Naive thymus-derived CD4-positive, alpha-beta T cell (primary cell): ENCODE measurements at regions not wholly inside any gene's neighbourhood (a gene's known extent, or its start where the extent isn't known, plus 50 kb on each side); places are given as distances from the start of the nearest gene placed in this dataset.

Experiments
- ATAC-seq: fragments of 150-1000 bp; cut with Tn5 transposase; 2 replicates; pipeline ENCODE4 v1.10.0; 2021; ENCODE audit warnings: mild to moderate bottlenecking, moderate library complexity
- CTCF ChIA-PET: fragments of 350-600 bp; sonication (Branson Sonifier 250); formaldehyde crosslinking; loops from one replicate; lab custom pipeline; 2021; ENCODE audit warnings: antibody characterized with exemption; lab: Charles Lee
- POLR2A ChIA-PET: fragments of 350-600 bp; sonication (Branson Sonifier 250); formaldehyde crosslinking; loops from one replicate; lab custom pipeline; 2021; ENCODE audit warnings: antibody characterized with exemption, inconsistent platforms; lab: Charles Lee
- DNase-seq, 9 donors: peaks; one replicate each; pipeline versions ENCODE4 v3.0.0 to v3.0.0-alpha.2; 2020 to 2022; ENCODE audit warnings: mixed read lengths in 1 of 9
- H3K27ac ChIP-seq: one replicate; pipeline ENCODE4 v1.7.0; 2013; ENCODE audit warnings: mild to moderate bottlenecking, low read depth, low read length, moderate library complexity
- H3K27me3 ChIP-seq, 2 donors: one replicate each; pipeline ENCODE4 v1.7.0; 2013; ENCODE audit warnings: low read length in 2 of 2, mild to moderate bottlenecking in 2 of 2, moderate library complexity in 2 of 2; ENCODE audit not compliant: control insufficient read depth in 2 of 2, insufficient read depth in 2 of 2
- H3K36me3 ChIP-seq, 3 experiments: 1 replicate in 2 of 3; 2 replicates in 1 of 3; pipeline ENCODE4 v1.7.0; 2013; ENCODE audit warnings: low read length in 3 of 3, mild to moderate bottlenecking in 3 of 3, moderate library complexity in 1 of 3; ENCODE audit not compliant: insufficient read depth in 3 of 3, control insufficient read depth in 2 of 3
- H3K4me1 ChIP-seq, 2 donors: one replicate each; pipeline ENCODE4 v1.7.0; 2013; ENCODE audit warnings: low read length in 2 of 2, mild to moderate bottlenecking in 2 of 2, moderate library complexity in 1 of 2; ENCODE audit not compliant: control insufficient read depth in 2 of 2, insufficient read depth in 2 of 2
- H3K4me3 ChIP-seq: 2 replicates; pipeline ENCODE4 v1.7.0; 2013; ENCODE audit warnings: mild to moderate bottlenecking, low read length
- H3K9me3 ChIP-seq, 3 experiments: 1 replicate in 2 of 3; 2 replicates in 1 of 3; pipeline ENCODE4 v1.7.0; 2013; ENCODE audit warnings: low read length in 3 of 3; ENCODE audit not compliant: control insufficient read depth in 2 of 3
- H3K27ac Mint-ChIP-seq, 9 donors: one replicate each; pipeline ENCODE4 v1.8.0; 2020 to 2022; ENCODE audit warnings: mixed read lengths in 9 of 9, mild to moderate bottlenecking in 8 of 9, moderate library complexity in 5 of 9, inconsistent platforms in 2 of 9
- H3K27me3 Mint-ChIP-seq, 5 donors: one replicate each; pipeline ENCODE4 v1.8.0; 2021 to 2022; ENCODE audit warnings: mixed read lengths in 5 of 5, mild to moderate bottlenecking in 1 of 5
- H3K36me3 Mint-ChIP-seq, 5 donors: one replicate each; pipeline ENCODE4 v1.8.0; 2020 to 2022; ENCODE audit warnings: mixed read lengths in 5 of 5, mild to moderate bottlenecking in 3 of 5, inconsistent platforms in 1 of 5
- H3K4me1 Mint-ChIP-seq, 7 donors: one replicate each; pipeline ENCODE4 v1.8.0; 2020 to 2022; ENCODE audit warnings: mixed read lengths in 7 of 7, mild to moderate bottlenecking in 3 of 7, inconsistent platforms in 1 of 7
- H3K4me3 Mint-ChIP-seq, 10 donors: one replicate each; pipeline ENCODE4 v1.8.0; 2020 to 2022; ENCODE audit warnings: mild to moderate bottlenecking in 10 of 10, mixed read lengths in 10 of 10, moderate library complexity in 6 of 10, inconsistent platforms in 2 of 10
- H3K9me3 Mint-ChIP-seq, 11 donors: one replicate each; pipeline ENCODE4 v1.8.0; 2020 to 2022; ENCODE audit warnings: mixed read lengths in 11 of 11, mild to moderate bottlenecking in 4 of 11, inconsistent platforms in 1 of 11, moderate library complexity in 1 of 11
- intact Hi-C, 2 donors: fragments of 100-400 bp; cut with micrococcal nuclease; formaldehyde crosslinking; loops; one replicate each; pipeline ENCODE4 v1.15.1; 2023

DNA sequence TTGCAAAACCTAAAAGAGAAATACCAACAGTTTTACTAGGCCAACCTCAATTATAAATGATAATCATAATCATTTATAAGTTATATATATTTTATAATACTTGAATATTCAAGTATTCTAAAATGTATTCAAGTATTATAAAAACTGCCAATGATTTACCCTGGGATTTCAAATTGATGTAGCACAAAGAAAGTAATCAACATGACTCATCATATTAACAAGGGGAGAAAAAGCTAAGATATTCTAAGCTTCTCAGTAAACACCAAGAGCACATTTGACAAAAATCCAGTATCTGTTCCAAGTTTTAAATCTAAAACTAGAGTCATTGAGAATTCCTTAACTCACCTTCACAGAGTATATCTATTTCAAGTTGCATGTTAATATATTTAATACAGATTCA lies 56.1 kb downstream of the CAPZA3 start:
- ChIA-PET CTCF (no interaction called here), POLR2A (no interaction called here)
- H3K27ac Mint-ChIP-seq: no peak overlapping the region
- no peaks in the 10 kb centered on the region for H3K36me3 ChIP-seq
- H3K9me3 Mint-ChIP-seq: peaks cover 0 to 4% (median 0%) of the 10 kb centered on the region in 11 donors
- H3K4me3 Mint-ChIP-seq: no peak overlapping the region
- H3K27ac ChIP-seq: no peak overlapping the region
- ATAC-seq (no peak), DNase-seq (no peak)
- no peaks in the 10 kb centered on the region for H3K27me3 Mint-ChIP-seq
- peaks cover 0 to 2% (median 0%) of the 10 kb centered on the region in 7 donors for H3K4me1 Mint-ChIP-seq
- H3K27me3 ChIP-seq: no peaks in the 10 kb centered on the region
- no peaks in the 10 kb centered on the region for H3K36me3 Mint-ChIP-seq
- no peaks in the 10 kb centered on the region for H3K4me1 ChIP-seq
- H3K9me3 ChIP-seq: no peaks in the 10 kb centered on the region
- intact Hi-C loops: no loop called here
- no peak overlapping the region for H3K4me3 ChIP-seq

DNA sequence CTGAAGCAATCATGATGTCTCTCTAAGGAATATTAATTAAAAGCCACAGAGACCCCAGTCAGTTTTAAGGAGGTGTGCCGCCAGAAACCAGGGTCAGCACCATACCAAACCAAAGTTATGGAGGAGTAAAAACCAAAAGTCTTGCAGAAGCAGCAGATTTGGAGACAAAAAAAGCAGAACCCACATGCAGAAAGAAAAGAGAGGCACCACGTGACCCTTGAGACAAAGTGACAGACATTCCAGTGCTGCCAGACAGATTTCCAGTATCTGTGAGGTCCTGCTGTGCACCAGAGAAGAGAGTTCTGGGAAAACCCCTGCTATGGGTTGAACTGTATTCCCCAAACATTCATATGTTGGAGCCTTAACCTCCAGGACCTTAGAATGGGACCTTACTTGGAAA lies 59.7 kb downstream of the CAPZA3 start:
- intact Hi-C loops: no loop called here
- Histone ChIP-seq H3K4me3 (no peak overlapping the region), H3K27ac (no peak overlapping the region), H3K4me1 (no peaks in the 10 kb centered on the region), H3K9me3 (no peaks in the 10 kb centered on the region), H3K27me3 (no peaks in the 10 kb centered on the region), H3K36me3 (no peaks in the 10 kb centered on the region)
- Mint-ChIP-seq H3K4me1 (no peaks in the 10 kb centered on the region), H3K27me3 (no peaks in the 10 kb centered on the region), H3K4me3 (no peak overlapping the region), H3K36me3 (no peaks in the 10 kb centered on the region), H3K27ac (no peak overlapping the region), H3K9me3 (peaks cover 0 to 2% (median 0%) of the 10 kb centered on the region in 11 donors)
- POLR2A ChIA-PET: no interaction called here
- DNase-seq (no peak), ATAC-seq (no peak)
- CTCF ChIA-PET: no interaction called here

DNA sequence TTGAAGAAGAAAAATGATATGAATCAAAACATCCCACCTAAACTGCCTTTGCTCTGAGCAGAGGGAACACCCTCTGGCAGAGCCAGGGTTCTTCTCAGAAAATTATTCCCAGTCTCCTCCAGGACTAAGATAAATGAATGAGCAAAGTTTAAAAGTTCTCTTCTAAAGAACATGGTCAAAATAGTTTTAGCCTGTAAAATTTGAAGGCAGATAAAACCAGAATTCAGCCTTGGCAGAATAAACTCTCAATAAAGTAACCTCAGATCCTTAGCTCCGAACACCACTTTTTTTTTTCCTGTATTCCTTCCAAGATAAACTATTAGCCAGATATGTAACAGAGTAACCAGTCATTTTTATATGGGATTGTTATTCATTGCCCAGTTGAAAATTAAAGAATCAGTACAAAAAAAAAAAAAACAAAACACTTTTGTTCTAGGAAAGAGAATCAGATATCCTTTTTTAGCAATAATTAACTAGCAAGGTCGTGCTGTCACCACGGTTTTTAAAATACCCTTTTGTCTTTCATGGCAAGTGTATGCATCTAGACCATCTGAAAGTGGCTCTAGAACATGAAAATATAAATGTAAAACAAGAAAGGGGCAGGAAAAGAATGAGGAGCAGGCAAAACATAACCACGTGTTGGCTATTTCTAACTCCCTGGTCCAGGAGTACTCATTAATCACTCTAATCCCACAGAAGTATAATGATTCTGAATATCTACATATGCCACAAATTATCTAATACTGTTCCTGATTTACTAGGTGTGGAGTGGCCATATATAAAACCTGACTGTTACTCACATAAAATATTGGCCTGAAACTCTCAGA lies 60.8 kb downstream of the CAPZA3 start:
- Mint-ChIP-seq H3K4me3 (no peak overlapping the region), H3K36me3 (no peaks in the 10 kb centered on the region), H3K27ac (no peak overlapping the region), H3K27me3 (no peaks in the 10 kb centered on the region), H3K9me3 (peaks cover 0 to 2% (median 0%) of the 10 kb centered on the region in 11 donors), H3K4me1 (no peaks in the 10 kb centered on the region)
- Histone ChIP-seq H3K27ac (no peak overlapping the region), H3K36me3 (no peaks in the 10 kb centered on the region), H3K4me3 (no peak overlapping the region), H3K9me3 (no peaks in the 10 kb centered on the region), H3K4me1 (no peaks in the 10 kb centered on the region), H3K27me3 (no peaks in the 10 kb centered on the region)
- intact Hi-C loops: no loop called here
- ChIA-PET CTCF (no interaction called here), POLR2A (no interaction called here)
- ATAC-seq: no peak
- no peak for DNase-seq

DNA sequence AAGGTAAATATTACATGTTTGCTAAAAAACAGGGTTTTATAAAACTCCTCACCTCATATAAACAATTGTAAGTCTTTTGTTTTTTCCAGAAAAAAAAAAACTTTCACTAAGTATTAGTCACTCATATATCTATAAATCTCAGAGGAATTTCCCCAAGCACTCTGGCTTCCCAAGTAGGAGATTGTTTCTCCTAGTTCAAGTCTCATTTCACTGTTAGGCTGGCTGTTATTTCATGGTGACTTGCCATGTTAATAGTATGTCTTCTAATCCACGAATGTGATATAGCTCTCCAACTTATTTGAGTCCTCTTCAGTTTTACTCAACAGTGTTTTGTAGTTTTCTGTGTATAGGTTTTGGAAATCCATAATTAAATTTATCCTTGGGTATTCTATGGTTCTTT lies 61.6 kb downstream of the CAPZA3 start:
- intact Hi-C loops: no loop called here
- Mint-ChIP-seq H3K4me1 (no peaks in the 10 kb centered on the region), H3K4me3 (no peak overlapping the region), H3K9me3 (peaks cover 0 to 2% (median 0%) of the 10 kb centered on the region in 11 donors), H3K27me3 (no peaks in the 10 kb centered on the region), H3K36me3 (no peaks in the 10 kb centered on the region), H3K27ac (no peak overlapping the region)
- ATAC-seq: no peak
- Histone ChIP-seq H3K27me3 (no peaks in the 10 kb centered on the region), H3K36me3 (no peaks in the 10 kb centered on the region), H3K4me1 (no peaks in the 10 kb centered on the region), H3K27ac (no peak overlapping the region), H3K4me3 (no peak overlapping the region), H3K9me3 (no peaks in the 10 kb centered on the region)
- no peak for DNase-seq
- ChIA-PET POLR2A (no interaction called here), CTCF (no interaction called here)

DNA sequence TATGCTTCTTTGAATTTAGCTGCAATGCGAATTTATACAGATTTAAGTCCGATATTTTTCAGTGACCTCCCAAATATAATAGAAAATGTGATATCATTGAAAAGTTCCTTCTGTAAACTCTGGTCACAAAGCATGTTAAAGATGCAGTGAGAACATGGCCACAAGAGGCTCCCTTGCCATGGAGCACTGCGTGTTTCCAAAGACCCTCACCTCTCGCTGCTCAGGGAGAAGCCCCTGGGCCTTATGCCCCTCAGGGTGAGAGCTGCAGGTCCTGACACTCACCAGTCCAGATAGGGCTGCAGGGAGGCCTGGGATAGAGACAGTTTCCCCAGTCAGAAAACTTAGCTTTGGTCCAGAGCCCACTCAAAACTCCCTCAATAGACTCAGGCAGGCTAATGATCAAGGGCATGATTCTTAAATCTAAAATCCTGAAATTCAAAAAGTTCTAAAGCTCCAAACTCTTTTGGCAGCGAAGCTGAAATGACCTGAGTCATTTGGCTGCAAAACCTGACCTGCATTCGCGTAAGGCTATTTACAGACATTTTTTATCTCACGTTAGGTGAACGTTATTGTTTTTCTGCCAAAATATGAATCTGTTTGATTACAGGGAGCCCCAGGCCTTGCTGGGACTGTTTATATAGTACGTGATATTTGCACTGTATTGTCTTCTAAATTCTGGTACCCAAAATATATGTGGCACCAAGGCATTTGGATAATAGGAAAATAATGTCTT lies 67.8 kb downstream of the CAPZA3 start:
- no peak overlapping the region for H3K4me3 ChIP-seq
- Mint-ChIP-seq H3K27ac (no peak overlapping the region), H3K36me3 (no peaks in the 10 kb centered on the region), H3K9me3 (peaks cover 0 to 3% (median 0%) of the 10 kb centered on the region in 11 donors), H3K4me3 (no peak overlapping the region), H3K4me1 (no peaks in the 10 kb centered on the region), H3K27me3 (no peaks in the 10 kb centered on the region)
- no peaks in the 10 kb centered on the region for H3K4me1 ChIP-seq
- no peak for DNase-seq
- H3K27me3 ChIP-seq: no peaks in the 10 kb centered on the region
- no peak for ATAC-seq
- CTCF ChIA-PET: interaction anchor here (0.6 kb wide), 1 partner anchor 940 kb away, joined by 5 read pairs; no protein-coding TSS in a partner anchor
- no peak overlapping the region for H3K27ac ChIP-seq
- H3K9me3 ChIP-seq: no peaks in the 10 kb centered on the region
- POLR2A ChIA-PET: no interaction called here
- no peaks in the 10 kb centered on the region for H3K36me3 ChIP-seq
- intact Hi-C loops: no loop called here

- H3K9me3 ChIP-seq: no peaks in the 10 kb centered on the region
- H3K4me3 Mint-ChIP-seq: no peak overlapping the region
- CTCF ChIA-PET: no interaction called here
- H3K4me1 ChIP-seq: no peaks in the 10 kb centered on the region
- H3K27ac Mint-ChIP-seq: no peak overlapping the region
- H3K36me3 Mint-ChIP-seq: no peaks in the 10 kb centered on the region
- intact Hi-C loops: no loop called here
- peaks cover 0 to 2% (median 0%) of the 10 kb centered on the region in 7 donors for H3K4me1 Mint-ChIP-seq
- DNase-seq: no peak
- H3K36me3 ChIP-seq: no peaks in the 10 kb centered on the region
- ATAC-seq: no peak
- H3K9me3 Mint-ChIP-seq: peaks cover 0 to 5% (median 0%) of the 10 kb centered on the region in 11 donors
- H3K27me3 ChIP-seq: no peaks in the 10 kb centered on the region
- POLR2A ChIA-PET: no interaction called here
- H3K27me3 Mint-ChIP-seq: peaks cover 0 to 3% (median 0%) of the 10 kb centered on the region in 5 donors
- H3K4me3 ChIP-seq: no peak overlapping the region
- H3K27ac ChIP-seq: no peak overlapping the region
Measured at GRCh38 chr12:18807714-18808113, 69.8 kb downstream of the CAPZA3 start.
